ENCODE measurements at regions not wholly inside any gene's neighbourhood (a gene's known extent, or its start where the extent isn't known, plus 50 kb on each side); places are given as distances from the start of the nearest gene placed in this dataset.

DNA sequence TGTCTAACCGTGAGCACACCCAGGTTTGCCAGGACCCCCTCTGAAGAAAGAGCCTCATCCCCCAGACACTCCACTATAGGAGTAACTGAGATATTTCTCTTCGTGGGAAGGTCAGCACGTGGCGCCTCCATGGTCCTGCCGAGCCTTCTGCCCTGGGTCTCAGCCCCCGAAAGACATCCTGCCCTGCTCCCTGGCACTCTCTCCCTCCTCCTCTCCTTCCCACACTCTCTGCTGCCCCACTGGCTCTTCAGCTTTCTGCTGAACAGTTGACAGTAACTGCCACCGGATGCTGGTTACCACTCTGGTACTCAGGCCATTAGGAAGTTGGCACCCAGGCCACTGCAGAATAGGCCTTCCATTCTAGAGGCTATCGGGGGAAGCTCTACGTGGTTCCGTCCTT lies 185.2 kb downstream of the UACA start:
- POLR2A ChIA-PET (ENCODE audit: unreplicated experiment), result no interaction called here
- Histone ChIP-seq H3K23ac (ENCODE audit: low read depth, low read length) (no peak overlapping the region), H2AFZ (replicated peaks; ENCODE audit: low read length, poor library complexity) (no peak overlapping the region), H4K5ac (ENCODE audit: low read depth, low read length) (no peak overlapping the region), H2BK15ac (ENCODE audit: low read depth, low read length) (no peak overlapping the region), H3K56ac (ENCODE audit: extremely low read depth, insufficient read depth, low read length) (no peak overlapping the region), H3K4me2 (ENCODE audit: low read depth, low read length) (no peak overlapping the region), H2AK9ac (replicated peaks; ENCODE audit: low read depth, low read length, poor library complexity) (no peak overlapping the region), H4K91ac (ENCODE audit: insufficient read depth, low read depth, low read length) (no peak overlapping the region), H4K8ac (ENCODE audit: low read depth in 2 of 2, low read length in 2 of 2) (no peak overlapping the region), H2BK20ac (ENCODE audit: low read depth, low read length) (no peak overlapping the region), H3K27me3 (ENCODE audit: control insufficient read depth, insufficient read depth, low read length) (peaks cover 35% of the 10 kb centered on the region), H2BK120ac (ENCODE audit: low read depth, low read length) (no peak overlapping the region), H3K14ac (replicated peaks; ENCODE audit: low read depth, low read length) (no peak overlapping the region), H3K4me1 (ENCODE audit: control insufficient read depth, insufficient read depth, low read length) (no peaks in the 10 kb centered on the region; the same call in 1 of the 2 replicates), H3K4me3 (ENCODE audit: insufficient read depth, low read depth, low read length) (no peak overlapping the region), H3K9me1 (ENCODE audit: insufficient read depth, low read length) (no peaks in the 10 kb centered on the region), H3K9me3 (ENCODE audit: control insufficient read depth, insufficient read depth, low read length) (no peaks in the 10 kb centered on the region), H3K4ac (ENCODE audit: low read depth, low read length) (no peak overlapping the region), H4K20me1 (ENCODE audit: insufficient read depth, low read length) (no peaks in the 10 kb centered on the region), H3K27ac (ENCODE audit: insufficient read depth, low read length) (no peak overlapping the region), H2BK5ac (ENCODE audit: low read depth, low read length, poor library complexity, severe bottlenecking) (no peak overlapping the region), H3K36me3 (ENCODE audit: control insufficient read depth, insufficient read depth, low read length) (no peaks in the 10 kb centered on the region), H3K9ac (ENCODE audit: low read depth, low read length) (no peak overlapping the region), H3K18ac (ENCODE audit: low read depth, low read length) (no peak overlapping the region), H3K79me1 (ENCODE audit: low read depth in 1 of 2, low read length in 2 of 2) (no peaks in the 10 kb centered on the region), H2AK5ac (ENCODE audit: low read depth, low read length) (no peak overlapping the region)
- DNase-seq (no peak), ATAC-seq (ENCODE audit: low read depth) (no peak)
- WGBS, 2 experiments (ENCODE audit: extremely low coverage in 2 of 2, insufficient read length in 1 of 2), result 100% methylated on average over 1 of the region's 10 CpGs; no CpG with 5 or more reads in 1 of the 2 experiments
- BruUV-seq (replicated peaks), result no TSS peak
- dilution Hi-C loops (cut with HindIII; ENCODE audit: low sequenced_read_pairs, unreplicated experiment), result no loop called here
- TF ChIP-seq RAD21 (IDR thresholded peaks at IDR 0.05; ENCODE audit: low read length) (no peak), POLR2A (IDR thresholded peaks at IDR 0.05; ENCODE audit: low read depth, low read length) (no peak), MAZ (IDR thresholded peaks at IDR 0.05; ENCODE audit: borderline replicate concordance, low read depth, low read length) (no peak), NFE2L2 (IDR thresholded peaks at IDR 0.05; ENCODE audit: low read depth, low read length) (no peak), BHLHE40 (IDR thresholded peaks at IDR 0.05; ENCODE audit: low read depth, low read length) (no peak), CHD1 (IDR thresholded peaks at IDR 0.05; ENCODE audit: low read depth, low read length) (no peak), RFX5 (IDR thresholded peaks at IDR 0.05; ENCODE audit: low read depth, low read length) (no peak), CEBPB (IDR thresholded peaks at IDR 0.05; ENCODE audit: low read depth, low read length) (no peak), SMC3 (IDR thresholded peaks at IDR 0.05; ENCODE audit: low read depth, low read length) (no peak), MAFK (IDR thresholded peaks at IDR 0.05; ENCODE audit: low read depth, low read length) (no peak), FOS (IDR thresholded peaks at IDR 0.05; ENCODE audit: low read depth, low read length) (no peak), MXI1 (IDR thresholded peaks at IDR 0.05; ENCODE audit: borderline replicate concordance, low read depth, low read length) (no peak)
- TF ChIP-seq, protein P1, sequence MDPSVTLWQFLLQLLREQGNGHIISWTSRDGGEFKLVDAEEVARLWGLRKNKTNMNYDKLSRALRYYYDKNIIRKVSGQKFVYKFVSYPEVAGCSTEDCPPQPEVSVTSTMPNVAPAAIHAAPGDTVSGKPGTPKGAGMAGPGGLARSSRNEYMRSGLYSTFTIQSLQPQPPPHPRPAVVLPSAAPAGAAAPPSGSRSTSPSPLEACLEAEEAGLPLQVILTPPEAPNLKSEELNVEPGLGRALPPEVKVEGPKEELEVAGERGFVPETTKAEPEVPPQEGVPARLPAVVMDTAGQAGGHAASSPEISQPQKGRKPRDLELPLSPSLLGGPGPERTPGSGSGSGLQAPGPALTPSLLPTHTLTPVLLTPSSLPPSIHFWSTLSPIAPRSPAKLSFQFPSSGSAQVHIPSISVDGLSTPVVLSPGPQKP (IDR thresholded peaks at IDR 0.05; ENCODE audit: borderline replicate concordance, low read depth, low read length), result no peak
- TF ChIP-seq, protein P2, sequence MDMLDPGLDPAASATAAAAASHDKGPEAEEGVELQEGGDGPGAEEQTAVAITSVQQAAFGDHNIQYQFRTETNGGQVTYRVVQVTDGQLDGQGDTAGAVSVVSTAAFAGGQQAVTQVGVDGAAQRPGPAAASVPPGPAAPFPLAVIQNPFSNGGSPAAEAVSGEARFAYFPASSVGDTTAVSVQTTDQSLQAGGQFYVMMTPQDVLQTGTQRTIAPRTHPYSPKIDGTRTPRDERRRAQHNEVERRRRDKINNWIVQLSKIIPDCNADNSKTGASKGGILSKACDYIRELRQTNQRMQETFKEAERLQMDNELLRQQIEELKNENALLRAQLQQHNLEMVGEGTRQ (IDR thresholded peaks at IDR 0.05; ENCODE audit: low read depth, low read length), result no peak
- TF ChIP-seq, protein P3, sequence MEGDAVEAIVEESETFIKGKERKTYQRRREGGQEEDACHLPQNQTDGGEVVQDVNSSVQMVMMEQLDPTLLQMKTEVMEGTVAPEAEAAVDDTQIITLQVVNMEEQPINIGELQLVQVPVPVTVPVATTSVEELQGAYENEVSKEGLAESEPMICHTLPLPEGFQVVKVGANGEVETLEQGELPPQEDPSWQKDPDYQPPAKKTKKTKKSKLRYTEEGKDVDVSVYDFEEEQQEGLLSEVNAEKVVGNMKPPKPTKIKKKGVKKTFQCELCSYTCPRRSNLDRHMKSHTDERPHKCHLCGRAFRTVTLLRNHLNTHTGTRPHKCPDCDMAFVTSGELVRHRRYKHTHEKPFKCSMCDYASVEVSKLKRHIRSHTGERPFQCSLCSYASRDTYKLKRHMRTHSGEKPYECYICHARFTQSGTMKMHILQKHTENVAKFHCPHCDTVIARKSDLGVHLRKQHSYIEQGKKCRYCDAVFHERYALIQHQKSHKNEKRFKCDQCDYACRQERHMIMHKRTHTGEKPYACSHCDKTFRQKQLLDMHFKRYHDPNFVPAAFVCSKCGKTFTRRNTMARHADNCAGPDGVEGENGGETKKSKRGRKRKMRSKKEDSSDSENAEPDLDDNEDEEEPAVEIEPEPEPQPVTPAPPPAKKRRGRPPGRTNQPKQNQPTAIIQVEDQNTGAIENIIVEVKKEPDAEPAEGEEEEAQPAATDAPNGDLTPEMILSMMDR (conservative IDR thresholded peaks at IDR 0.05; ENCODE audit: low read depth, low read length), result no peak
- in situ Hi-C loops (cut with MboI; ENCODE audit: low sequenced_read_pairs), result no loop called here
- CTCF ChIA-PET, result no interaction called here
- intact Hi-C loops (cut with micrococcal nuclease), result no loop called here
